ENCODE measurements at regions not wholly inside any gene's neighbourhood (a gene's known extent, or its start where the extent isn't known, plus 50 kb on each side); places are given as distances from the start of the nearest gene placed in this dataset.
"Not testable (repeated sequence)": the region's sequence is repeated elsewhere in the genome, so short reads cannot be mapped to it uniquely, and the experiment has no call there.

DNA sequence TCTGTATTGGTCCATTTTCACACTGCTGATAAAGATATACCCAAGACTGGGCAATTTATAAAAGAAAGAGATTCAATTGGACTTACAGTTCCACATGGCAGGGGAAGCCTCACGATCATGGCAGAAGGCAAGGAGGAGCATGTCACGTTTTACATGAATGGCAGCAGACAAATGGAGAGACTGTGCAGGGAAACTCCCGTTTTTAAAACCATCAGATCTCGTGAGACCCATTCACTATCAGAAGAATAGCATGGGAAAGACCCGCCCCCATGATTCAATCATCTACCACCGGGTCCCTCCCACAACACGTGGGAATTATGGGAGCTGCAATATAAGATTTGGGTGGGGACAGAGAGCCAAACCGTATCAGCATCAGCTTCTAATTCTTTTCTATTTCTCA is 217.0 kb downstream of the ANAPC1 start:
- DNase-seq (ENCODE audit: low read depth in 2 of 2): no peak

GRCh38 chr2:111667542-111668273 is 216.3 kb downstream of the ANAPC1 start:
- no peak for DNase-seq (ENCODE audit: low read depth in 2 of 2)

DNA sequence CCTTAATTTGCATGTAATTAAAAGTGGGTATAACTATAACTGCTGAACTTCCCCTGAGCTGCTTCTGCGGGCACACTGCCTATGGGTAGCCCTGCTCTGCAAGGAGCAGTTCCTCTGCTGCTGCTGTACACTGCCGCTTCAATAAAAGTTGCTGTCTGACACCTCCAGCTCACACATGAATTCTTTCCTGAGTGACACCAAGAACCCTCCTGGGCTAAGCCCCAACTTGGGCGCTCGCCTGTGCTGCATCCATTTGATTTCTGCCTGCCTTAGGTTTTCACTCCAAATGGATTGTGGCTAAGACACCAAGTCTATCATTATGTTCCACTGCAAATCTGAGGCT is 215.7 kb downstream of the ANAPC1 start:
- no peak for DNase-seq (ENCODE audit: low read depth in 2 of 2)

DNA sequence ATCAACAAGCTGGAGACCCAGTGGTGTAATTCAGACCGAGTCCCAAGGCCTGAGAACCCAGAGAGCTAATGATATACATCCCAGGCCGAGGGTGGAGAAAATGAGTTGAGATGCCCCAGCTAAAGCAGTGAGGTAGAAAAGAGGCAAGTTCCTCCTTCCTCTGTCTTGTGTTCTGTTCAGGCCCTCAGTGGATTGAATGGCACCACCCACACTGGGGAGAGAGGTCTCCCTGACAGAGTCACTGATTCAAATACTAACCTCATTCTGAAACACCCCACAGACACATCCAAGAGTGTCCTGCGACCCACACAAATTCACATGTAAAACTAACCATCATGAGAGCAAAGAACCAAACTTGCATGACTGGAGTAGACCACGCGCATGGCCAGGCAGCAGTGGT is 215.3 kb downstream of the ANAPC1 start:
- no peak for DNase-seq (ENCODE audit: low read depth in 2 of 2)

GRCh38 chr2:111669928-111670695 is 213.9 kb downstream of the ANAPC1 start:
- no peak for DNase-seq (ENCODE audit: low read depth in 2 of 2)

GRCh38 chr2:111670776-111671175 is 213.2 kb downstream of the ANAPC1 start:
- no peak for DNase-seq (ENCODE audit: low read depth in 2 of 2)

DNA sequence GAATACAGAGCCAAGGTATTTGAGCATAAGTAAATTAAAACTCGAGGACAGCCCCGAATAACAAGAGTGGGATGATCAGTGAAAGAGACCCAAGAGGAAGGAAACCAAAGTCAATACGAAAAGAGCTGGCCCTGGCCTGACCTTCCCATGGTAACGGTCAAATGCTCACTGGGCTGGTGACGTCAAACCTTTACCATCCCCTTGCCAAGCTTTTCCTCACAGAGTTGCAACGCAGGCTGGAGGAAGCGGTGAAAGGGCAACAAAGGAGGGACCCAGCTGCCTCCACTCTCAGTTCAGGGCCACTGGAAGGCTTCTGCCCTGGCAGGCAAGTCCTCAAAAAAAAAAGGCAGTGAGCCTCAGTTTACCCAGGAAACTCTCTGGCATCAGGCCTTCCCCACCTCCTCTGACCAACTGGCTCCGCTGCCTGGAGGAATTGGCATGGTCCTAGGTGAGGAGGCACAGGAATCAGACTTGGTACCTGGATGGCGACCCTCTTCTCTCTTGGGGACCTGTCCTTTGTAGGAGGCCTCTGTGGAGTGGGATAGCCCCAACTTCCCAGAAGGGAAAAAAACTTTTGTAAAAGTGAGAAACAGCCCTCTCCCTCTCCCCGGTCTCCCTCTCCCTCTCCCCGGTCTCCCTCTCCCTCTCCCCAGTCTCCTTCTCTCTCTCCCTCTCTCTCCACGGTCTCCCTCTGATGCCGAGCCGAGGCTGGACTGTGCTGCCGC is 212.4 kb downstream of the ANAPC1 start:
- no peak for DNase-seq (ENCODE audit: low read depth in 2 of 2)

DNA sequence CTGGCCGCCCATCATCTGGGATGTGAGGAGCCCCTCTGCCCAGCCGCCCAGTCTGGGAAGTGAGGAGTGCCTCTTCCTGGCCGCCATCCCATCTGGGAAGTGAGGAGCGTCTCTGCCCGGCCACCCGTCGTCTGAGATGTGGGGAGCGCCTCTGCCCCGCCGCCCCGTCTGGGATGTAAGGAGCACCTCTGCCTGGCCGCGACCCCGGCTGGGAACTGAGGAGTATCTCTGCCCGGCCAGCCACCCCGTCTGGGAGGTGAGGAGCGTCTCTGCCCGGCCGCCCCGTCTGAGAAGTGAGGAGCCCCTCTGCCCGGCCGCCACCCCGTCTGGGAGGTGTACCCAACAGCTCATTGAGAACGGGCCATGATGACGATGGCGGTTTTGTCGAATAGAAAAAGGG is 211.4 kb downstream of the ANAPC1 start:
- DNase-seq (ENCODE audit: low read depth in 2 of 2): not testable (repeated sequence)

DNA sequence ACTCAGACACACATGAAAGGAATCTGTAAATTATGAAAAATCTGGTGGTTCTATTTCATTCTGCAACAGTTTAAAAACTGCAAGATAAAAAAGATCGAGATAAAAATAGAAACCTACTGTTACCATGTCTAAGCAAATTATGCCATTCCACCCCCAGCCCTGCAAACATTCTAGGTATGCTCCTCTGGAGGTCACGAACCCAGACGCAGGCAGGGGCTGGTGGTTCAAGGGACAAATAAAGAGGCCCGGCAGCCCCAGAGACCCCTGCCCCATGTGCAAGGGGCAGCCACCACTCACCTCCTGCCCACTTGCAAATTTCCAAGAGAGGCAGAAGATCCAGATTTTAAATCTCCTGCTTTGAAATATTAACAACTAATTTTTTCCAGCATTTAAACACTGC is 210.5 kb downstream of the ANAPC1 start:
- no peak for DNase-seq (ENCODE audit: low read depth in 2 of 2)

DNA sequence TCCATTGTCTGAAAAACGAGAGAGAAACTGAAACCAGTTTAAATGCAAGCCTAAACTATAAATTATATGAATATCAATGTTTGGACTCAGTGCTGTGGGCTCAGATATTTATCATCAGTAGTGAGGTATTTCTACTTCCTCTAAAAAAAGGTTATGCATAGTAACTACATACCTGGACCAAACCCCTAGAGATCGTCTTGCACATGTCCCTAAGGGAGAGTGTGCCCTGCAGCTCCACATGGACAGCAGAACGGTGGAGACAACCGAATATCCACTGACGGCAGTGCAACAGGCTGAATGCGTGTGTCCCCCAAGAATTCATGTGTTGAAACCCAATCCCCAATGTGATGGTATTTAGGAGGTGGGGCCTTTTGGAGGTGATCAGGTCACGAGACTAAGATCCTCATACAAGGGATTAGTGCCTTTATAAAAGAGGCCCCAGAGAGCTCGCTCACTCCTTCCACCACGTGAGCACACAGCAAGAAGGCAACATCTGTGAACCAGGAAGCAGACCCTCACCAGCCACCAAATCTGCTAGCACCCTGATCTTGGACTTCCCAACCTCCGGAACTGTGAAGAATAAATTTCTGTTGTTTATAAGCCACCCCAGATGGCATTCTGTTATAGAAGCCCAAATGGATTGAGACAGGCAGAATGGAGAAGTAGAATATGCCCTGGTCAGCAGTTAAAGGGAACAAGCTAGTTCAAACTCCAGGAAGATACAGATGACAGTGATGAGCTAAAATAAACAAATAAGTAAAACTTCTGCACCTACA is 208.4 kb downstream of the ANAPC1 start:
- DNase-seq (ENCODE audit: low read depth in 2 of 2): no peak

- DNase-seq (ENCODE audit: low read depth in 2 of 2): no peak
Measured at GRCh38 chr2:111676291-111676822, 207.6 kb downstream of the ANAPC1 start.

DNA sequence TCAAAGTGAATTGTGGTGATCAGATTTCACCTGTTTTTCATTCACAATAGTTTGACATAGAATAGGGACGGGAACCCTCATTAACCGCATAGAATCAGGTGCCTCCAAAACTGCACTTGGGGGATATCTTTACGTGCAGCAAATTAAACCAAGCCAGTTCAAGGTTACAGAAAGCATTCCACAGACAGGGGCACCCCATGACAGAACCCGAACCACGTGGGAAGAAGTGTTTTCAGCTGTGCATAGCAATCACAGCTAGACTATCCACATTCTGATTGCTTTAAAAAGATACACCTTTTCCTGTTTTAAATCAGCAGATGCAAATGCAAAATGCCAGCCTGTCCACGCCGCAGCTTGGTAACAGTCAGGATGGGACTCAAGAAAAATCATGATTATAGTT is 205.8 kb downstream of the ANAPC1 start:
- no peak for DNase-seq (ENCODE audit: low read depth in 2 of 2)

DNA sequence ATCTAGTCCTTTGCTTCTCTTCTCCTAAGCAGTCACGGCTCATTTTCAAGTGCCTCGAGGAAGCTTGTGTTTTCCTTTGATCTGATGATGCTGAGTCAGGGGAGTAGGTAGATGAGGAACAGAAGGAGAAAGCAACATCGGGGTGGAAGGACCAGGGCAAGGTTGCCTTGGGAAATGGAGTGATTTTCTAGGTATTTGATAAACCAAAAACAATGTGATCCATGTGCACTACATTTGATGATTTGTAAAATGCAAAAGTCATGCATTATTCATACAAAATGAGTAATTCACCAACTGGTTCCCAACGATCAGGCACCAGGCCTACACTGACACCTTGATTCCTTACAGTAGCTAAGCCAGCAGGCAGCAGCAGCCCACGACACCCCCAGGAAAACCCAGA is 205.3 kb downstream of the ANAPC1 start:
- no peak for DNase-seq (ENCODE audit: low read depth in 2 of 2)

DNA sequence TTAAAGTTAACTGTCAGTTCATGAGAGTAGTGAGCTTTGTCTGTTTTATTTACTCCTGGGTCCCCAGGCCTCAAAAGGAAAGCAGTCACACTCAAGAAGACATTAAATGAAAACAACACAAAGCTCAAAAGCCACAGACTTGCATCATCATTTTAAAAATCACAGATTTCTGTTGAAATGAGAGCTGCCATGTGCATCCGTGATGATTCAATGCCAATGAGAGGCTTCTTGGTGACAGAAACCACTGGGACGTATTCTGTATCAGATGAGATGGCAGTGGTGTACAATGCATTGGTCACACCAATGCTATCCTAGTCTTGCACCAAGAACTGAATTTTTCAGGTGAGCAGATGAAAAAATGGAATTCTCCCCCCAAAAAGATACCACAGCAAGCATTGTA is 204.8 kb downstream of the ANAPC1 start:
- no peak for DNase-seq (ENCODE audit: low read depth in 2 of 2)

DNA sequence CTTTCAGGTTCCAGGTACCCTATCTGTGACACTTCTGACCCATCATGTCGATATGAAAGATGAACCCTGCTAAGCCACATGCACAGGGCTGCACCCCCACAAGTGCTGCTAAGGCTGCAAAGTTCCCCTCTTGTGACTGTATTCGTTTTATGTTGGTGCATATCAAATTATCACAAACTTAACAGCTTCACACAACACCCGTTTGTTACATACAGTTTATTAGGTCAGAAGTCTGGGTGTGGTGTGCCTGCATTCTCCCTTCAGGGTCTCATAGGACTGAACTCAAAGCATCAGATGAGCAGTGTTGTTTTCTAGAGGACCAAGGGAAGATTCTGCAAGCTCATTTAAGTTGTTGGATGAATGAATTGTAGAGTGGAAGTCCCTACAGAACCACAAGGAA is 199.4 kb downstream of the ANAPC1 start:
- DNase-seq (ENCODE audit: low read depth in 2 of 2): no peak

DNA sequence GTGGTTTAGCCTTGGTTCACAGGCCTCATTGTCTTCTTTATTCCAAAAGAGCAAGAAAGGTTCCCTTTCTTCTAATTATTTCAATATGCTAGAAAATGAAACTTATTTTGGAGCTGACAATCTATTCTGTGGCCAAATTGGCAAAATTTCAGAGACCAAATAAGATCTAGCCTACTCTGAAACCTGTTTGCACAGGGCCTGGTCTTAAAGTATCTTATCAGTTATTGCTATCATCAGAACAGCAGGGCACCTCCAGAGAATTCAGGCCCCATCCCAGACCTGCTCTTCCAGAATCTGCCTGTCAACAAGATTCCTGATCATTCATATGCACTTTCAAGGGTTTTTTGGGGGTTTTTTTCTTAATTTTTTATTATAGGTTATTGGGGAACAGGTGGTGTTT is 198.7 kb downstream of the ANAPC1 start:
- no peak for DNase-seq (ENCODE audit: low read depth in 2 of 2)

GRCh38 chr2:111686994-111687393 is 197.0 kb downstream of the ANAPC1 start:
- DNase-seq (ENCODE audit: low read depth in 2 of 2): no peak

DNA sequence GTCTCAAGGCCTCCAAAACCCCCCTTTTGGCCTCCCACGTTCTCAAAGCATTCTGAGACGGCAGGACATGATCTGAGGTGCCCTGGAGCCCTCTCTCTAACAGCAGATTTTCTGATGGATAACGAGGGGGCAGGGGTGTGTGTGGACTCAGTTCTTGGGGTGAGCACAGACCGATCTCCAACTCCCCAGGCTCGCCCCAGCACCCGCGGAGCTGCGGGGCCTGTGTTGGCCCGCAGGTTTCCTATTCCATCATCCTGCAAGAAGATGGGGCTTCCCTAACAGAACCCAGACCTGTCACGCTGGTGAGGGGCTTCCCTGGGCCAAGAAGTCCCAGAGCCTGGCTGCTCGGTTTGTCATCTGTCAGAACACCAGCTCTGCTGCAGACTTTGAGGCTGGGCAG is 196.1 kb downstream of the ANAPC1 start:
- no peak for DNase-seq (ENCODE audit: low read depth in 2 of 2)

DNA sequence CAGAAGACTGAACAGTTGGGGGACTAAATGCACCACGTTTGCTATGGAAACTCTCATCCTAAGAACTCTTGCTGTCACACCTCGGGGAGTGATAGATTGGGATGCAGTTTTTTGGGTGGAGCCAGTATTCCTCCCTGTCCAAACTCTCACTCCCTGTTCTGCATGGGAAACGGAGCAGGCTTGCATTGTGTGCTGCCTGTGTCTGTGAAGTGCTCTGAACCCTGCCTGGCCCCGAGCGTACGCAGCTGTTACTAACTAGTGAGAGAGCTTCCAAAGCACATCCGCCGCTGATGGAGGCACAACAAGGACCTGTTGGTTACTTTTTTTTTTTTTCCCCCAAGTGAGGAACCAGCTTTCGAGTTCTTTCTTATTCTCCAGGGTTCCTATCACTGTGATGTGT is 195.5 kb downstream of the ANAPC1 start:
- DNase-seq (ENCODE audit: low read depth in 2 of 2): no peak

DNA sequence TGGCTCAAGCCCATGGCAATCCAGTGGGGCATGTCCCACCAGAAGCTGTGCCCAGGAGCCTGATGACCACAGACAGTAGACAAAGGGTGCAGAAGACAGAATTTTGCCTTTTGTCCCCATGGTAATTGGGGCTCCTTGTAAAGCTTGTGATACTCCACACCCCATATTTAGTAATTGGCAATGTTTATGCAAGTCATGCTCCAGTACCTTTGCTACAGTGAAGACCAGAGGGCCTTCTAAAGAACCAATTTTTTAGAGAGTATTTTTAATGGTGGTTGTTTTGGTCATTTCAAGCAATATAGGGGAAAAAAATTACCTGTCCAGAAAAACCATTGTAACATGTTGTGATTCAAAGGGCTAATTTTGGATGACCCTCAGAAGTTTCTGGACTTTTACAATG is 194.8 kb downstream of the ANAPC1 start:
- no peak for DNase-seq (ENCODE audit: low read depth in 2 of 2)

DNA sequence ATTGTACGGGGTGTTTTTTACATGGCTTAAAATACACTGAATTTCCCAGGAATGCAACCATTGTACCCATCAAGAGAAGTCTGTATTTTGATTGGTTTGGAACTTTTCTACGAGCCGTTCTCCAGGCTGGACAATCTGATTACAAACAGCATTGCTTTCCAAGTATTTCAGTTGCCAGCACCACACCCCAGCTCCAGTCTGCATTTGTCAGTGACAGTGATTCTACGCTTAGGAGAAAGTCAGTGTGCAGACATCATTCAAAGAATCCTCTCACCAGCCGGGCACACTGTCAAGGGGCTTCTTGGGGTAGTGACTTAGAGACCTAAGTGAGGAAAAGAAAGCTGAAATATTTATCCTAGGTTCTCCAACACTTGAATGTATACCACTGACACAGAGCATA is 194.1 kb downstream of the ANAPC1 start:
- no peak for DNase-seq (ENCODE audit: low read depth in 2 of 2)
